Activated B cell treated with CpG ODN at 0.5 μM for 24 hours (primary cell): ENCODE measurements at regions not wholly inside any gene's neighbourhood (a gene's known extent, or its start where the extent isn't known, plus 50 kb on each side); places are given as distances from the start of the nearest gene placed in this dataset.

Experiments
- ATAC-seq: fragments of 200-7000 bp; cut with Tn5 transposase; one replicate; pipeline ENCODE4 v1.10.0; 2021; ENCODE audit warnings: low read depth, mild to moderate bottlenecking, moderate library complexity
- CTCF ChIA-PET: fragments of 350-600 bp; sonication (Branson Sonifier 250); formaldehyde crosslinking; loops from one replicate; lab custom pipeline; 2021; ENCODE audit warnings: antibody characterized with exemption; lab: Charles Lee
- POLR2A ChIA-PET: fragments of 350-600 bp; sonication (Branson Sonifier 250); formaldehyde crosslinking; loops from one replicate; lab custom pipeline; 2021; ENCODE audit warnings: antibody characterized with exemption; lab: Charles Lee
- DNase-seq: peaks from one replicate; pipeline ENCODE4 v3.0.0; 2022
- H3K27ac Mint-ChIP-seq: one replicate; pipeline ENCODE4 v1.8.0; 2020; ENCODE audit warnings: mixed read lengths
- H3K27me3 Mint-ChIP-seq: one replicate; pipeline ENCODE4 v1.8.0; 2021; ENCODE audit warnings: mixed read lengths
- H3K36me3 Mint-ChIP-seq: one replicate; pipeline ENCODE4 v1.8.0; 2021; ENCODE audit warnings: low read depth, mixed read lengths
- H3K4me1 Mint-ChIP-seq: one replicate; pipeline ENCODE4 v1.8.0; 2021; ENCODE audit warnings: mixed read lengths
- H3K4me3 Mint-ChIP-seq: one replicate; pipeline ENCODE4 v1.8.0; 2020; ENCODE audit warnings: mild to moderate bottlenecking, mixed read lengths
- H3K9me3 Mint-ChIP-seq: one replicate; pipeline ENCODE4 v1.8.0; 2020; ENCODE audit warnings: mixed read lengths
- CTCF ChIP-seq: fragments of 200-600 bp; IDR thresholded peaks from one replicate; pipeline ENCODE4 v1.8.0; 2022; ENCODE audit warnings: antibody characterized with exemption, mild to moderate bottlenecking
- intact Hi-C: fragments of 100-400 bp; cut with micrococcal nuclease; formaldehyde crosslinking; loops from one replicate; pipeline ENCODE4 v1.15.1; 2024

- no peaks in the 10 kb centered on the region for H3K4me1 Mint-ChIP-seq
These were observed 131.9 kb downstream of the IRS1 start for GRCh38 chr2:226667736-226668135.

GRCh38 chr2:226665306-226665831 is 134.3 kb downstream of the IRS1 start:
- H3K27ac Mint-ChIP-seq = no peak overlapping the region
- DNase-seq = no peak
- CTCF ChIA-PET = no interaction called here

More at GRCh38 chr2:226667736-226668135, 131.9 kb downstream of the IRS1 start:
- Mint-ChIP-seq H3K27ac (no peak overlapping the region), H3K36me3 (no peaks in the 10 kb centered on the region), H3K4me3 (no peak overlapping the region), H3K27me3 (peaks cover 13% of the 10 kb centered on the region), H3K9me3 (no peaks in the 10 kb centered on the region)
- no peak for ATAC-seq
- TF ChIP-seq CTCF = no peak
- POLR2A ChIA-PET = no interaction called here
- no peak for DNase-seq
- CTCF ChIA-PET = no interaction called here
- intact Hi-C loops = no loop called here

DNA sequence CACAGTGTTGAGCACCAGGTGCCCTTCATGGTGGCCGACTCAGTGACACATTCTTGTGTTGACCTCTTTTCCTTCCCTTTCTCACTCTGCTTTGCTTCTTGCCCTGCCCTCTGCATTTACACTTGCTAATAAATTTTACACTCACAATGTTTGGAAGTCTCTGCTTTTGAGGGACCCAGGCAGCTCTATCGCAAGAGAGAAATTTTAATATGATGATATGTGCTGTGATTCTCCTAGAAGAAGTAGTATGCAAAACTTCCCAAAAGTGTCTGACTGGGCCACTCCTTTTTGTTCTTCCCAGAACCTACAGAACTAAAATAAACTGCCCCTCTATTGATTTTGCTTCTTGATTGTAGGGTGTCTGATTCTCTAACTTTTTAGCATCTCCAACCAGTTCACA is 135.0 kb downstream of the IRS1 start:
- H3K4me3 Mint-ChIP-seq = no peak overlapping the region
- no peak for TF ChIP-seq CTCF
- H3K9me3 Mint-ChIP-seq = no peaks in the 10 kb centered on the region
- DNase-seq (no peak), ATAC-seq (no peak)
- H3K27me3 Mint-ChIP-seq = peaks cover 10% of the 10 kb centered on the region
- no peak overlapping the region for H3K27ac Mint-ChIP-seq
- H3K4me1 Mint-ChIP-seq = no peaks in the 10 kb centered on the region
- intact Hi-C loops = no loop called here
- CTCF ChIA-PET = no interaction called here
- POLR2A ChIA-PET = no interaction called here
- no peaks in the 10 kb centered on the region for H3K36me3 Mint-ChIP-seq

More at GRCh38 chr2:226665306-226665831, 134.3 kb downstream of the IRS1 start:
- intact Hi-C loops = no loop called here
- Mint-ChIP-seq H3K9me3 (no peaks in the 10 kb centered on the region), H3K27me3 (peaks cover 10% of the 10 kb centered on the region), H3K4me3 (no peak overlapping the region), H3K4me1 (no peaks in the 10 kb centered on the region), H3K36me3 (no peaks in the 10 kb centered on the region)
- POLR2A ChIA-PET = no interaction called here
- ATAC-seq = no peak
- TF ChIP-seq CTCF = no peak

- Mint-ChIP-seq H3K27me3 (peaks cover 10% of the 10 kb centered on the region), H3K36me3 (no peaks in the 10 kb centered on the region), H3K4me1 (no peaks in the 10 kb centered on the region), H3K27ac (no peak overlapping the region), H3K9me3 (no peaks in the 10 kb centered on the region), H3K4me3 (no peak overlapping the region)
- intact Hi-C loops = no loop called here
- DNase-seq (no peak), ATAC-seq (no peak)
- TF ChIP-seq CTCF = no peak
- POLR2A ChIA-PET = no interaction called here
- CTCF ChIA-PET = no interaction called here
These were observed 135.5 kb downstream of the IRS1 start for GRCh38 chr2:226664140-226664539.

- DNase-seq (no peak), ATAC-seq (no peak)
- Mint-ChIP-seq H3K9me3 (no peaks in the 10 kb centered on the region), H3K36me3 (no peaks in the 10 kb centered on the region), H3K27me3 (peaks cover 10% of the 10 kb centered on the region), H3K27ac (no peak overlapping the region), H3K4me1 (no peaks in the 10 kb centered on the region), H3K4me3 (no peak overlapping the region)
- ChIA-PET POLR2A (no interaction called here), CTCF (no interaction called here)
- intact Hi-C loops = no loop called here
- TF ChIP-seq CTCF = no peak
These were observed 137.7 kb downstream of the IRS1 start for GRCh38 chr2:226661789-226662545.
